Osteocyte (in vitro differentiated cells): ENCODE measurements at regions not wholly inside any gene's neighbourhood (a gene's known extent, or its start where the extent isn't known, plus 50 kb on each side); places are given as distances from the start of the nearest gene placed in this dataset.
A peak's percentile ranks its signal among the peaks of the same experiment; 100 is the strongest.

Source experiments
- DNase-seq: peaks from one replicate; pipeline ENCODE4 v3.0.0; 2021; ENCODE audit warnings: mixed read lengths; ENCODE audit not compliant: unreplicated experiment; ENCODE audit errors: extremely low spot score
- H3K27ac Mint-ChIP-seq: one replicate; pipeline ENCODE4 v1.8.0; 2021; ENCODE audit warnings: mild to moderate bottlenecking, mixed read lengths; ENCODE audit not compliant: unreplicated experiment
- H3K27me3 Mint-ChIP-seq: one replicate; pipeline ENCODE4 v1.8.0; 2021; ENCODE audit warnings: mixed read lengths; ENCODE audit not compliant: unreplicated experiment
- H3K36me3 Mint-ChIP-seq: one replicate; pipeline ENCODE4 v1.8.0; 2021; ENCODE audit warnings: mixed read lengths; ENCODE audit not compliant: unreplicated experiment
- H3K4me1 Mint-ChIP-seq: one replicate; pipeline ENCODE4 v1.8.0; 2021; ENCODE audit warnings: mixed read lengths; ENCODE audit not compliant: unreplicated experiment
- H3K4me3 Mint-ChIP-seq: one replicate; pipeline ENCODE4 v1.8.0; 2021; ENCODE audit warnings: mild to moderate bottlenecking, moderate library complexity, mixed read lengths; ENCODE audit not compliant: unreplicated experiment
- H3K9me3 Mint-ChIP-seq: one replicate; pipeline ENCODE4 v1.8.0; 2021; ENCODE audit warnings: mixed read lengths; ENCODE audit not compliant: unreplicated experiment
- CTCF ChIP-seq: fragments of 200-600 bp; sonication (generic); IDR thresholded peaks from 2 replicates; pipeline ENCODE4 v1.5.0; 2021; ENCODE audit warnings: antibody characterized with exemption, mild to moderate bottlenecking, moderate library complexity

DNA sequence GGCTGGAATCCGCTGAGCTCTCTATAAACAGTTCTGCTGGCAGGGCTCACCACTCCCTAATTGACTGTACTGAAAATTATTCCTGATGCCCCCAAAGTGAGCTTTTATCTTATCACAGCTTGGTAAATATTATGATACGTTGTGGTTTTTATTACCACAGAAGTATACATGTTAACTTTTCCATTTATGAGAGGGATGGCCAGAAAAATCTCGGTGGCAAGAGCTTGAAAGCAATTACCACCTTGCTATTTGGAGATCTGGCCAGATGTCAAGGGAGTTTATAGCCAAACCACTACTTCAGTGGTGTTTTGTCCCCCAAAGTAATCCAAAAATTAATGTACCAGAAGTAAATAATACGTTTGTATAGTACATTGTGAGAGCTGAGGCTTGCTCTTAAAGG lies 75.4 kb upstream of the RCN1 start:
- Mint-ChIP-seq H3K27me3 (peaks cover 44% of the 10 kb centered on the region), H3K4me1 (no peaks in the 10 kb centered on the region), H3K36me3 (no peaks in the 10 kb centered on the region), H3K27ac (no peak overlapping the region), H3K9me3 (no peaks in the 10 kb centered on the region), H3K4me3 (no peak overlapping the region)
- no peak for DNase-seq
- no peak for TF ChIP-seq CTCF

- no peak for TF ChIP-seq CTCF
- no peaks in the 10 kb centered on the region for H3K36me3 Mint-ChIP-seq
- H3K27ac Mint-ChIP-seq, result no peak overlapping the region
- DNase-seq, result no peak
- H3K9me3 Mint-ChIP-seq, result no peaks in the 10 kb centered on the region
- H3K4me1 Mint-ChIP-seq, result no peaks in the 10 kb centered on the region
- peaks cover 55% of the 10 kb centered on the region for H3K27me3 Mint-ChIP-seq
- no peak overlapping the region for H3K4me3 Mint-ChIP-seq
Observed at GRCh38 chr11:32013603-32014002, 77.3 kb upstream of the RCN1 start.

DNA sequence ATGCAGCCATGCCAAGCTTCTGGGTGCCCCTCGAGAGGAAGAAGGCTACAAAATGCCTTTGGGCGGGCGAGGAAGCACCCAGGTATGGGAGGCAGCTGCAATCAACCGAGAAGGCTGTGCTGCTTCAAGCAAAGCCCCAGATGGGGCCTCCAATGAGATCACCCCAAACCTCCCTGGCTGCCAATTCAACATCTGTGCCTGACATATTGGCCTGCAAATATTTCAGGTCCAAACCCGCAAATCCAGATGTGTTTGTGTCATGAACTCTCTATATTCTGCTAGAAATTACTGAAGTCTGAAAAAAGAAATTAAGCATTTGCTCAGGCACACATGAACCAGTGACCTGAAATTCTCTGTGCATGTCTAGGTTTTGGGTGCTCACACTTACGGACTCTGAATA lies 78.8 kb upstream of the RCN1 start:
- no peak for DNase-seq
- TF ChIP-seq CTCF, result no peak
- H3K27me3 Mint-ChIP-seq, result peaks cover 60% of the 10 kb centered on the region
- H3K4me1 Mint-ChIP-seq, result no peaks in the 10 kb centered on the region
- no peak overlapping the region for H3K27ac Mint-ChIP-seq
- H3K9me3 Mint-ChIP-seq, result no peaks in the 10 kb centered on the region
- H3K4me3 Mint-ChIP-seq, result no peak overlapping the region
- no peaks in the 10 kb centered on the region for H3K36me3 Mint-ChIP-seq

- Mint-ChIP-seq H3K4me3 (no peak overlapping the region), H3K36me3 (no peaks in the 10 kb centered on the region), H3K27ac (no peak overlapping the region), H3K9me3 (no peaks in the 10 kb centered on the region), H3K4me1 (no peaks in the 10 kb centered on the region), H3K27me3 (peaks cover 63% of the 10 kb centered on the region)
- DNase-seq, result no peak
- no peak for TF ChIP-seq CTCF
Observed at GRCh38 chr11:32008880-32009551, 81.9 kb upstream of the RCN1 start.

GRCh38 chr11:32006799-32007388 lies 84.0 kb upstream of the RCN1 start:
- H3K9me3 Mint-ChIP-seq, result no peaks in the 10 kb centered on the region
- peaks cover 58% of the 10 kb centered on the region for H3K27me3 Mint-ChIP-seq
- peak; percentile 77 for TF ChIP-seq CTCF
- H3K36me3 Mint-ChIP-seq, result no peaks in the 10 kb centered on the region
- H3K4me3 Mint-ChIP-seq, result no peak overlapping the region
- no peak overlapping the region for H3K27ac Mint-ChIP-seq
- no peak for DNase-seq
- no peaks in the 10 kb centered on the region for H3K4me1 Mint-ChIP-seq
